Keratinocyte (primary cell): ENCODE measurements at regions not wholly inside any gene's neighbourhood (a gene's known extent, or its start where the extent isn't known, plus 50 kb on each side); places are given as distances from the start of the nearest gene placed in this dataset.
"Not testable (repeated sequence)": the region's sequence is repeated elsewhere in the genome, so short reads cannot be mapped to it uniquely, and the experiment has no call there.

ENCODE experiments used
- DNase-seq: peaks from one replicate; pipeline ENCODE4 v3.0.0-alpha.2; 2011; ENCODE audit warnings: low read depth, missing footprints, low spot score
- FAIRE-seq: peaks from 2 replicates; lab custom pipeline; 2011; peaks lifted over from hg19 to GRCh38; lab: Jason Lieb, UNC
- H2AFZ ChIP-seq: 2 replicates; pipeline ENCODE4 v1.6.0; 2012; ENCODE audit warnings: low read length, control low read depth, inconsistent platforms; ENCODE audit not compliant: control insufficient read depth
- H3K27ac ChIP-seq: 2 replicates; pipeline ENCODE4 v1.5.1; 2011; ENCODE audit warnings: low read length; ENCODE audit not compliant: control insufficient read depth, insufficient read depth
- H3K27me3 ChIP-seq: 3 replicates; pipeline ENCODE4 v1.6.0; 2011; ENCODE audit warnings: low read length; ENCODE audit not compliant: control insufficient read depth, insufficient read depth; ENCODE audit errors: extremely low read depth
- H3K36me3 ChIP-seq, 2 experiments: 2 replicates in 1 of 2; 3 replicates in 1 of 2; pipeline ENCODE4 v1.5.1; 2011; ENCODE audit warnings: low read length in 2 of 2, mild to moderate bottlenecking in 1 of 2; ENCODE audit not compliant: control insufficient read depth in 2 of 2, insufficient read depth in 2 of 2; ENCODE audit errors: extremely low read depth in 1 of 2
- H3K4me1 ChIP-seq: 3 replicates; pipeline ENCODE4 v1.5.1; 2011; ENCODE audit warnings: low read length; ENCODE audit not compliant: control insufficient read depth, insufficient read depth; ENCODE audit errors: extremely low read depth
- H3K4me2 ChIP-seq: 3 replicates; pipeline ENCODE4 v1.6.0; 2011; ENCODE audit warnings: low read depth, low read length; ENCODE audit not compliant: control insufficient read depth, insufficient read depth; ENCODE audit errors: extremely low read depth
- H3K4me3 ChIP-seq, 3 experiments: fragments of 200-600 bp in 1 of 3; sonication (generic) in 1 of 3; 2 replicates in 2 of 3; 3 replicates in 1 of 3; pipeline ENCODE4 v1.5.1; 2011 to 2016; ENCODE audit warnings: low read length in 3 of 3, mild to moderate bottlenecking in 3 of 3, control low read depth in 2 of 3, inconsistent platforms in 1 of 3, low read depth in 1 of 3, mixed read lengths in 1 of 3, mixed run types in 1 of 3, moderate library complexity in 1 of 3; ENCODE audit not compliant: control insufficient read depth in 2 of 3, insufficient read depth in 2 of 3; ENCODE audit errors: extremely low read depth in 1 of 3
- H3K79me2 ChIP-seq: 2 replicates; pipeline ENCODE4 v1.6.0; 2012; ENCODE audit warnings: low read length; ENCODE audit not compliant: control insufficient read depth, insufficient read depth
- H3K9ac ChIP-seq: 3 replicates; pipeline ENCODE4 v1.6.0; 2011; ENCODE audit warnings: low read length; ENCODE audit not compliant: control insufficient read depth, insufficient read depth; ENCODE audit errors: extremely low read depth
- H3K9me1 ChIP-seq: 3 replicates; pipeline ENCODE4 v1.6.0; 2011; ENCODE audit warnings: low read length; ENCODE audit not compliant: control insufficient read depth, insufficient read depth; ENCODE audit errors: extremely low read depth
- H3K9me3 ChIP-seq: 2 replicates; pipeline ENCODE4 v1.5.1; 2012; ENCODE audit warnings: low read depth, low read length; ENCODE audit not compliant: control insufficient read depth
- H4K20me1 ChIP-seq: 3 replicates; pipeline ENCODE4 v1.6.0; 2011; ENCODE audit warnings: low read length; ENCODE audit not compliant: control insufficient read depth, insufficient read depth; ENCODE audit errors: extremely low read depth
- EZH2 ChIP-seq: IDR thresholded peaks from one replicate; pipeline ENCODE4 v1.6.1; 2012; ENCODE audit warnings: inconsistent platforms, mild to moderate bottlenecking, low read length, moderate library complexity
- dilution Hi-C: fragments of 300-500 bp; cut with MboI; formaldehyde crosslinking; loops from one replicate; pipeline ENCODE4 v1.7.0; 2020; ENCODE audit warnings: low sequenced_read_pairs; ENCODE audit not compliant: extremely low pct_ligation_motif_present
- TF ChIP-seq, protein P1 (sequence below), 3 experiments: IDR thresholded peaks in 1 of 3; conservative IDR thresholded peaks in 1 of 3; optimal IDR thresholded peaks in 1 of 3; 2 replicates in 2 of 3; 3 replicates in 1 of 3; pipeline versions ENCODE3 to v1.5.1; 2011; ENCODE audit warnings: low read length in 3 of 3, mild to moderate bottlenecking in 3 of 3, moderate library complexity in 2 of 3, control low read depth in 1 of 3, inconsistent platforms in 1 of 3; ENCODE audit not compliant: insufficient read depth in 2 of 3; ENCODE audit errors: extremely low read depth in 1 of 3

DNA sequence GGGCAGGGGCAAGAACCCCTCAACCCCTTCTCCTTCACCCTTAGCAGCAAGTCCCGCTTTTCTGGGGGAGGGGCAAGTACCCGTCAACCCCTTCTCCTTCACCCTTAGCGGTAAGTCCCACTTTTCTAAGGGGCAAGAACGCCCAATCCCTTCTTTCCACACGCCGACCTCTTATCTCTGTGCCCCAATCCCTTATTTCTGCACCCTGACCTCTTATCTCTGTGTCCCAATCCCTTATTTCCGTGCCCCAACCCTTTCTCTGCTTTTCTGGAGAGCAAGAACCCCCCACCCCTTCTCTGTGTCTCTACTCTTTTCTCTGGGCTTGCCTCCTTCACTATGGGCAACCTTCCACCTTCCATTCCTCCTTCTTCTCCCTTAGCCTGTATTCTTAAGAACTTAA is 225.0 kb upstream of the DUSP10 start:
- DNase-seq, H3K9ac ChIP-seq, H3K4me1 ChIP-seq, H3K4me3 ChIP-seq, H3K9me1 ChIP-seq, FAIRE-seq, H3K36me3 ChIP-seq, dilution Hi-C loops, H3K27ac ChIP-seq, H2AFZ ChIP-seq, H4K20me1 ChIP-seq, H3K4me2 ChIP-seq, H3K9me3 ChIP-seq, H3K79me2 ChIP-seq, H3K27me3 ChIP-seq: not testable (repeated sequence)

DNA sequence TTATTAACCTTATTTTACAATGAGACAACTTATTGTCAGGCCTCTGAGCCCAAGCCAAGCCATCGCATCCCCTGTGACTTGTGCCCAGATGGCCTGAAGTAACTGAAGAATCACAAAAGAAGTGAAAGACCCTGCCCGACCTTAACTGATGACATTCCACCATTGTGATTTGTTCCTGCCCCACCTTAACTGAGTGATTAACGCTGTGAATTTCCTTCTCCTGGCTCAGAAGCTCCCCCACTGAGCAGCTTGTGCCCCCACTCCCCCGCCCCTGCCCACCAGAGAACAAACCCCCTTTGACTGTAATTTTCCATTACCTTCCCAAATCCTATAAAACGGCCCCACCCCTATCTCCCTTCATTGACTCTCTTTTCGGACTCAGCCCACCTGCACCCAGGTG is 224.0 kb upstream of the DUSP10 start:
- H4K20me1 ChIP-seq, H3K9me3 ChIP-seq, H2AFZ ChIP-seq, H3K9ac ChIP-seq, H3K4me3 ChIP-seq, H3K79me2 ChIP-seq, H3K9me1 ChIP-seq, H3K36me3 ChIP-seq, H3K4me2 ChIP-seq, dilution Hi-C loops, H3K27ac ChIP-seq, FAIRE-seq, H3K27me3 ChIP-seq, DNase-seq: not testable (repeated sequence)
- H3K4me1 ChIP-seq = peaks cover 11% of the 10 kb centered on the region

DNA sequence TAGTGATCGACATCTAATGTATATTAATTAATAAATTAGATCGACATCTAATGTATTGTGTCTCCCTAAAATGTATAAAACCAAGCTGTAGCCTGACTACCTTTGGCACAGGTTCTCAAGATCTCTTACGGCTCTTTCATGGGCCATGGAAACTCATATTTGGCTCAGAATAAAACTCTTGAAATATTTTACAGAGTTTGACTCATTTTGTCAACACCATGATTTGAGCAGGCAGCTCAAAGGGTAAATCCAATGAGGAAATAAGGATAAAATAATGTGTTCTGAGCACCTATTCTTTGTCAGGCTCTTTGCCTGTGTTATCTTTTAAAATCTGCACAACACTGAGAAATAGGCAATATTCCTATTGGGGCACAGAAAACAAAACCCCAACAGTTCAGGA is 223.4 kb upstream of the DUSP10 start:
- H3K27ac ChIP-seq = no peak overlapping the region
- no peak overlapping the region for H3K4me3 ChIP-seq
- no peak overlapping the region for H3K4me2 ChIP-seq
- no peaks in the 10 kb centered on the region for H3K79me2 ChIP-seq
- H3K9ac ChIP-seq = no peak overlapping the region
- DNase-seq = no peak
- no peaks in the 10 kb centered on the region for H3K9me3 ChIP-seq
- H4K20me1 ChIP-seq = no peaks in the 10 kb centered on the region
- no peak overlapping the region for H2AFZ ChIP-seq
- no peaks in the 10 kb centered on the region for H3K9me1 ChIP-seq
- H3K27me3 ChIP-seq = no peaks in the 10 kb centered on the region
- dilution Hi-C loops = no loop called here
- H3K36me3 ChIP-seq = no peaks in the 10 kb centered on the region
- no peak for FAIRE-seq
- no peak for TF ChIP-seq EZH2
- TF ChIP-seq, protein P1, sequence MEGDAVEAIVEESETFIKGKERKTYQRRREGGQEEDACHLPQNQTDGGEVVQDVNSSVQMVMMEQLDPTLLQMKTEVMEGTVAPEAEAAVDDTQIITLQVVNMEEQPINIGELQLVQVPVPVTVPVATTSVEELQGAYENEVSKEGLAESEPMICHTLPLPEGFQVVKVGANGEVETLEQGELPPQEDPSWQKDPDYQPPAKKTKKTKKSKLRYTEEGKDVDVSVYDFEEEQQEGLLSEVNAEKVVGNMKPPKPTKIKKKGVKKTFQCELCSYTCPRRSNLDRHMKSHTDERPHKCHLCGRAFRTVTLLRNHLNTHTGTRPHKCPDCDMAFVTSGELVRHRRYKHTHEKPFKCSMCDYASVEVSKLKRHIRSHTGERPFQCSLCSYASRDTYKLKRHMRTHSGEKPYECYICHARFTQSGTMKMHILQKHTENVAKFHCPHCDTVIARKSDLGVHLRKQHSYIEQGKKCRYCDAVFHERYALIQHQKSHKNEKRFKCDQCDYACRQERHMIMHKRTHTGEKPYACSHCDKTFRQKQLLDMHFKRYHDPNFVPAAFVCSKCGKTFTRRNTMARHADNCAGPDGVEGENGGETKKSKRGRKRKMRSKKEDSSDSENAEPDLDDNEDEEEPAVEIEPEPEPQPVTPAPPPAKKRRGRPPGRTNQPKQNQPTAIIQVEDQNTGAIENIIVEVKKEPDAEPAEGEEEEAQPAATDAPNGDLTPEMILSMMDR (optimal IDR thresholded peaks at IDR 0.05 in 1 of 3, IDR thresholded peaks at IDR 0.05 in 1 of 3, conservative IDR thresholded peaks at IDR 0.05 in 1 of 3; ENCODE audit: extremely low read depth in 1 of 3, insufficient read depth in 2 of 3, low read length in 3 of 3) = no peak
- H3K4me1 ChIP-seq = peaks cover 11% of the 10 kb centered on the region
